A673 (cell line): ENCODE measurements at regions not wholly inside any gene's neighbourhood (a gene's known extent, or its start where the extent isn't known, plus 50 kb on each side); places are given as distances from the start of the nearest gene placed in this dataset.

Source experiments
- BruUV-seq: library from RNA; stranded (reverse); fragments of 400-500 nt; replicated peaks from 2 replicates; lab custom pipeline; 2021; lab: Mats Ljungman, UMichigan
- CTCF ChIA-PET: fragments of 300-600 bp; sonication (Branson Sonifier 250); formaldehyde crosslinking; loops from one replicate; lab custom pipeline; 2022; ENCODE audit warnings: antibody characterized with exemption; lab: Charles Lee
- POLR2A ChIA-PET: fragments of 300-600 bp; sonication (Branson Sonifier 250); formaldehyde crosslinking; loops from one replicate; lab custom pipeline; 2022; ENCODE audit warnings: antibody characterized with exemption; ENCODE audit not compliant: low non-redundant PET; lab: Charles Lee
- DNase-seq: peaks from one replicate; pipeline ENCODE4 v3.0.0-alpha.2; 2015; ENCODE audit warnings: low spot score
- H3K27ac ChIP-seq: fragments of 200-600 bp; sonication (generic); 2 replicates; pipeline ENCODE4 v1.5.1; 2016; ENCODE audit warnings: mixed run types, low read depth, mild to moderate bottlenecking, mixed read lengths, antibody characterized with exemption, low read length; ENCODE audit not compliant: poor library complexity, severe bottlenecking
- H3K27me3 ChIP-seq: fragments of 200-600 bp; sonication (generic); replicated peaks from 2 replicates; pipeline ENCODE4 v1.6.1; 2017; ENCODE audit warnings: mixed run types, low read depth, mild to moderate bottlenecking, mixed read lengths, antibody characterized with exemption, low read length; ENCODE audit not compliant: insufficient read depth, poor library complexity
- H3K36me3 ChIP-seq: fragments of 200-600 bp; sonication (generic); 2 replicates; pipeline ENCODE4 v1.6.1; 2016; ENCODE audit warnings: mixed run types, mild to moderate bottlenecking, mixed read lengths, antibody characterized with exemption, low read length; ENCODE audit not compliant: insufficient read depth, poor library complexity, severe bottlenecking
- H3K4me1 ChIP-seq: fragments of 200-600 bp; sonication (generic); 2 replicates; pipeline ENCODE4 v1.6.1; 2017; ENCODE audit warnings: mixed run types, mild to moderate bottlenecking, mixed read lengths, antibody characterized with exemption, low read length; ENCODE audit not compliant: insufficient read depth, poor library complexity, severe bottlenecking
- H3K4me3 ChIP-seq: fragments of 200-600 bp; sonication (generic); 2 replicates; pipeline ENCODE4 v1.5.1; 2016; ENCODE audit warnings: low read depth, mixed run types, mild to moderate bottlenecking, mixed read lengths, low read length; ENCODE audit not compliant: poor library complexity, severe bottlenecking
- H3K9me3 ChIP-seq: fragments of 200-600 bp; sonication (generic); 2 replicates; pipeline ENCODE4 v1.6.1; 2016; ENCODE audit warnings: mixed run types, low read depth, mild to moderate bottlenecking, mixed read lengths, antibody characterized with exemption, low read length; ENCODE audit not compliant: poor library complexity, severe bottlenecking
- CTCF ChIP-seq: fragments of 300-800, 200-600 bp; sonication (generic); conservative IDR thresholded peaks from 2 replicates; pipeline ENCODE4 v1.5.1; 2017; ENCODE audit warnings: low read depth, mild to moderate bottlenecking, antibody characterized with exemption, low read length, moderate library complexity, mixed read lengths
- EZH2 ChIP-seq: fragments of 200-600 bp; sonication (generic); IDR thresholded peaks from 2 replicates; pipeline ENCODE4 v1.6.1; 2017; ENCODE audit warnings: borderline replicate concordance, low read depth, mild to moderate bottlenecking, mixed read lengths, antibody characterized with exemption, low read length; ENCODE audit not compliant: poor library complexity, severe bottlenecking
- intact Hi-C: fragments of 100-400 bp; cut with micrococcal nuclease; formaldehyde crosslinking; loops from one replicate; pipeline ENCODE4 v1.10.0; 2022; ENCODE audit not compliant: unreplicated experiment

GRCh38 chr4:14313757-14314156 lies 686.2 kb upstream of the BOD1L1 start:
- POLR2A ChIA-PET: interaction anchor here (0.5 kb wide), 1 partner anchor 159 kb away, joined by 4 read pairs; no protein-coding TSS in a partner anchor
- Histone ChIP-seq H3K27me3 (no peaks in the 10 kb centered on the region), H3K4me3 (no peak overlapping the region), H3K9me3 (no peaks in the 10 kb centered on the region), H3K36me3 (no peaks in the 10 kb centered on the region), H3K27ac (no peak overlapping the region), H3K4me1 (no peaks in the 10 kb centered on the region)
- CTCF ChIA-PET: no interaction called here
- intact Hi-C loops: no loop called here
- DNase-seq: no peak
- BruUV-seq: no TSS peak
- TF ChIP-seq CTCF (no peak), EZH2 (no peak)

GRCh38 chr4:14315129-14315528 lies 687.2 kb upstream of the CPEB2 start:
- no TSS peak for BruUV-seq
- POLR2A ChIA-PET: no interaction called here
- Histone ChIP-seq H3K9me3 (no peaks in the 10 kb centered on the region), H3K27ac (no peak overlapping the region), H3K27me3 (no peaks in the 10 kb centered on the region), H3K4me3 (no peak overlapping the region), H3K36me3 (no peaks in the 10 kb centered on the region), H3K4me1 (no peaks in the 10 kb centered on the region)
- intact Hi-C loops: no loop called here
- CTCF ChIA-PET: no interaction called here
- TF ChIP-seq EZH2: no peak
- TF ChIP-seq CTCF: no peak
- no peak for DNase-seq

- POLR2A ChIA-PET: no interaction called here
- BruUV-seq: no TSS peak
Observed at GRCh38 chr4:14317351-14317750, 684.9 kb upstream of the CPEB2 start.

More at GRCh38 chr4:14317351-14317750, 684.9 kb upstream of the CPEB2 start:
- H3K27me3 ChIP-seq: no peaks in the 10 kb centered on the region
- CTCF ChIA-PET: no interaction called here
- DNase-seq: no peak
- H3K36me3 ChIP-seq: no peaks in the 10 kb centered on the region
- H3K9me3 ChIP-seq: no peaks in the 10 kb centered on the region
- TF ChIP-seq EZH2 (no peak), CTCF (no peak)
- H3K4me1 ChIP-seq: no peaks in the 10 kb centered on the region
- no peak overlapping the region for H3K4me3 ChIP-seq
- H3K27ac ChIP-seq: no peak overlapping the region
- intact Hi-C loops: no loop called here
